Astrocyte of the cerebellum (primary cell): ENCODE measurements at regions not wholly inside any gene's neighbourhood (a gene's known extent, or its start where the extent isn't known, plus 50 kb on each side); places are given as distances from the start of the nearest gene placed in this dataset.

Experiments used
- DNase-seq: peaks from one replicate; pipeline ENCODE4 v3.0.0-alpha.2; 2011; ENCODE audit warnings: low read depth
- H3K4me3 ChIP-seq: 2 replicates; pipeline ENCODE4 v1.5.1; 2011; ENCODE audit warnings: mild to moderate bottlenecking, low read depth, low read length, moderate library complexity
- in situ Hi-C: cut with HindIII; loops from 2 replicates; pipeline ENCODE4 v1.10.0; 2017; ENCODE audit warnings: low sequenced_read_pairs
- TF ChIP-seq, protein P1 (sequence below): IDR thresholded peaks from 2 replicates; pipeline ENCODE4 v1.5.1; 2012; ENCODE audit warnings: low read length, low read depth, moderate library complexity, mild to moderate bottlenecking; ENCODE audit errors: missing control alignments

DNA sequence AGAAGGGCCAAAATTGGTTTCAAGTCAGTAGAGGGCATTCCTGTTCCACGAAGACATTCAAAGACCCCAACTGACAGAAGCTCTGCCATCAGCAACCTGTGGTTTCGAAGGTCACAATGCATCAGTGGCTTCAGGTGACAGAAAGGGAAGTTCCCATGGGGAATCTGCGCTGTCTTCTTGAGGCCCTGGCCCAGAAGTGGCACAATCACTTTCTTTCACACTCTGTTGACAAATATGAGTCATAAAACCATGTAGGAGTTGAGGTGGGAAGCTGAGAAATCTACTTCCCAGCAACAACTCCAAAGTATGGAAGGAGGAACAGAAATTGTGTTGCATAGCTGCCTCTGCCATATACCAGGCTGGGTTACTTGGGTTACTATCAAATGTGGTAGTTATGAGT is 621.1 kb upstream of the FANCL start:
- TF ChIP-seq, protein P1, sequence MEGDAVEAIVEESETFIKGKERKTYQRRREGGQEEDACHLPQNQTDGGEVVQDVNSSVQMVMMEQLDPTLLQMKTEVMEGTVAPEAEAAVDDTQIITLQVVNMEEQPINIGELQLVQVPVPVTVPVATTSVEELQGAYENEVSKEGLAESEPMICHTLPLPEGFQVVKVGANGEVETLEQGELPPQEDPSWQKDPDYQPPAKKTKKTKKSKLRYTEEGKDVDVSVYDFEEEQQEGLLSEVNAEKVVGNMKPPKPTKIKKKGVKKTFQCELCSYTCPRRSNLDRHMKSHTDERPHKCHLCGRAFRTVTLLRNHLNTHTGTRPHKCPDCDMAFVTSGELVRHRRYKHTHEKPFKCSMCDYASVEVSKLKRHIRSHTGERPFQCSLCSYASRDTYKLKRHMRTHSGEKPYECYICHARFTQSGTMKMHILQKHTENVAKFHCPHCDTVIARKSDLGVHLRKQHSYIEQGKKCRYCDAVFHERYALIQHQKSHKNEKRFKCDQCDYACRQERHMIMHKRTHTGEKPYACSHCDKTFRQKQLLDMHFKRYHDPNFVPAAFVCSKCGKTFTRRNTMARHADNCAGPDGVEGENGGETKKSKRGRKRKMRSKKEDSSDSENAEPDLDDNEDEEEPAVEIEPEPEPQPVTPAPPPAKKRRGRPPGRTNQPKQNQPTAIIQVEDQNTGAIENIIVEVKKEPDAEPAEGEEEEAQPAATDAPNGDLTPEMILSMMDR, result no peak
- in situ Hi-C loops, result no loop called here
- H3K4me3 ChIP-seq, result no peak overlapping the region
- no peak for DNase-seq

DNA sequence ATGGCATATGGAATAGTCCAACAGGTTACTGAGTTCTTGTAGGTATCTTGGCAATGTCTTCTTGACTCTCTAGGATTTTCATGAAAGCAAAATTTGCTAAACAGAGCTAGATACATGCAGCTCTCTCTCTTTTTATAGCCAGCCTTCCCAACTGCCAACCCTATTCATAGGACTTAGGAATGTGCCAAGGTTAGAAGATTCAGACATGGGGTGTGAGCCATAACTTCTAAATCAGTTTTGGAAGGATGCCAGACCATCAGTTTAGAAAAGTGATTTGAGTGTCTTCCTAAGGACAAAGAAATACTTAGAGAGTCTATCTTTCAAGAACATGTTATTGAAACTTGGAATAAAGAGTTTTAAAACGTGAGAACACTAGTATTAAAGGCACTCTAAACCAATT is 619.5 kb upstream of the FANCL start:
- in situ Hi-C loops, result no loop called here
- no peak for DNase-seq
- H3K4me3 ChIP-seq, result no peak overlapping the region
- TF ChIP-seq, protein P1, result no peak

- H3K4me3 ChIP-seq, result no peak overlapping the region
- no peak for DNase-seq
- in situ Hi-C loops, result no loop called here
- TF ChIP-seq, protein P1, result no peak
These were observed 615.0 kb upstream of the FANCL start for GRCh38 chr2:58856100-58856499.

DNA sequence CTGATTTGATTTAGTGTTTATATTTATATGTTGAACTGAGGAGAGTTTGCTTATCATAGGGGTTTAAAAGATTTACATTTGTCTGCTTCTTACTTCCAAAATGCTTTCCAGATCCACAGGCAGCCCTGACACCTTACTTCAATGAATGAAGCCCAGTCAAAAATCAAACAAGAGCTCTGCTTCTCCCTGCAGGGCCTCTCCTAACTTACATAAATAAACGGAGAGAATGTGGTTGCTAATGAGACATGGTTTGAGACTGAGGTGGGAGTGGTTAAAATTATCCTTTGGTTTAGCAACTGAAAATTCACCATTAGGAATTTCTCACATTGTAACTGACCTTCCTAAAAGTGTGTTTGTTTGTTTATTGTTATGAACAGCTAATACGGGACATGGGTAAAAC is 612.3 kb upstream of the FANCL start:
- no peak for DNase-seq
- no peak overlapping the region for H3K4me3 ChIP-seq
- in situ Hi-C loops, result no loop called here
- TF ChIP-seq, protein P1, result no peak

GRCh38 chr2:58852905-58853304 is 611.8 kb upstream of the FANCL start:
- no peak overlapping the region for H3K4me3 ChIP-seq
- in situ Hi-C loops, result no loop called here
- TF ChIP-seq, protein P1, result no peak
- no peak for DNase-seq

- in situ Hi-C loops, result no loop called here
- DNase-seq, result no peak
- H3K4me3 ChIP-seq, result no peak overlapping the region
- TF ChIP-seq, protein P1, result no peak
These were observed 611.1 kb upstream of the FANCL start for GRCh38 chr2:58852243-58852642.

GRCh38 chr2:58851598-58851997 is 610.5 kb upstream of the FANCL start:
- DNase-seq, result no peak
- no peak overlapping the region for H3K4me3 ChIP-seq
- in situ Hi-C loops, result no loop called here
- TF ChIP-seq, protein P1, result no peak
